ENCODE measurements at regions not wholly inside any gene's neighbourhood (a gene's known extent, or its start where the extent isn't known, plus 50 kb on each side); places are given as distances from the start of the nearest gene placed in this dataset.

- POLR2A ChIA-PET = no interaction called here
- CTCF ChIA-PET = interaction anchor here (0.6 kb wide), 1 partner anchor 139 kb away, joined by 3 read pairs; no protein-coding TSS in a partner anchor
- no peaks in the 10 kb centered on the region for H3K27me3 Mint-ChIP-seq (ENCODE audit: low read depth)
Measured at GRCh38 chr11:121933294-121933693, 182.7 kb downstream of the BLID start.

GRCh38 chr11:121932646-121933185 is 183.3 kb downstream of the BLID start:
- no peak for DNase-seq (ENCODE audit: low spot score)
- Mint-ChIP-seq H3K27ac (no peak overlapping the region), H3K4me3 (no peak overlapping the region), H3K36me3 (no peaks in the 10 kb centered on the region), H3K9me3 (no peaks in the 10 kb centered on the region), H3K27me3 (ENCODE audit: low read depth) (no peaks in the 10 kb centered on the region), H3K4me1 (peaks cover 25% of the 10 kb centered on the region)
- POLR2A ChIA-PET = no interaction called here
- CTCF ChIA-PET = interaction anchor here (0.6 kb wide), 1 partner anchor 138 kb away, joined by 3 read pairs; no protein-coding TSS in a partner anchor
- TF ChIP-seq USF1 (CRISPR knock-in tag; IDR thresholded peaks at IDR 0.05) (no peak), E2F4 (CRISPR knock-in tag; IDR thresholded peaks at IDR 0.05; ENCODE audit: borderline replicate concordance, low read depth) (no peak), GTF2I (CRISPR knock-in tag; conservative IDR thresholded peaks at IDR 0.05) (no peak), NR3C1 (CRISPR knock-in tag; conservative IDR thresholded peaks at IDR 0.05; ENCODE audit: low read depth) (no peak), MXD4 (CRISPR knock-in tag; IDR thresholded peaks at IDR 0.05; ENCODE audit: borderline replicate concordance) (no peak), GRHL2 (CRISPR knock-in tag; IDR thresholded peaks at IDR 0.05; ENCODE audit: insufficient replicate concordance, severe bottlenecking) (no peak), NR1H2 (CRISPR knock-in tag; IDR thresholded peaks at IDR 0.05) (no peak), RELA (CRISPR knock-in tag; IDR thresholded peaks at IDR 0.05; ENCODE audit: borderline replicate concordance) (no peak), TP53 (CRISPR knock-in tag; IDR thresholded peaks at IDR 0.05) (no peak), ZNF532 (CRISPR knock-in tag; IDR thresholded peaks at IDR 0.05; ENCODE audit: borderline replicate concordance) (no peak), AR (CRISPR knock-in tag; IDR thresholded peaks at IDR 0.05) (no peak), CBFB (CRISPR knock-in tag; IDR thresholded peaks at IDR 0.05; ENCODE audit: low read depth) (no peak), ESRRA (CRISPR knock-in tag; IDR thresholded peaks at IDR 0.05; ENCODE audit: borderline replicate concordance) (no peak), ZNF219 (CRISPR knock-in tag; IDR thresholded peaks at IDR 0.05; ENCODE audit: borderline replicate concordance) (no peak), ATF1 (CRISPR knock-in tag; IDR thresholded peaks at IDR 0.05) (no peak), FOXK1 (CRISPR knock-in tag; IDR thresholded peaks at IDR 0.05) (no peak), FOXP4 (CRISPR knock-in tag; IDR thresholded peaks at IDR 0.05) (no peak), CDX4 (CRISPR knock-in tag; IDR thresholded peaks at IDR 0.05; ENCODE audit: borderline replicate concordance) (no peak), ZBTB43 (CRISPR knock-in tag; IDR thresholded peaks at IDR 0.05) (no peak)
- ATAC-seq = no peak; the same call in 1 of the 2 replicates

More at GRCh38 chr11:121933294-121933693, 182.7 kb downstream of the BLID start:
- Mint-ChIP-seq H3K4me3 (no peak overlapping the region), H3K27ac (no peak overlapping the region), H3K36me3 (no peaks in the 10 kb centered on the region), H3K4me1 (peaks cover 24% of the 10 kb centered on the region), H3K9me3 (no peaks in the 10 kb centered on the region)
- ATAC-seq (no peak), DNase-seq (ENCODE audit: low spot score) (peak; percentile 13)
- peak; percentile 64 for TF ChIP-seq ZNF423 (CRISPR knock-in tag; IDR thresholded peaks at IDR 0.05)
- TF ChIP-seq MYBL2 (CRISPR knock-in tag; IDR thresholded peaks at IDR 0.05) = no peak
